CD14-positive monocyte (primary cell): ENCODE measurements at regions not wholly inside any gene's neighbourhood (a gene's known extent, or its start where the extent isn't known, plus 50 kb on each side); places are given as distances from the start of the nearest gene placed in this dataset.

Source experiments
- DNase-seq, 3 donors: peaks; one replicate each; pipeline ENCODE4 v3.0.0-alpha.2; 2011 to 2022
- H2AFZ ChIP-seq: 2 replicates; pipeline ENCODE4 v1.6.0; 2012; ENCODE audit warnings: mild to moderate bottlenecking, low read depth, low read length, inconsistent platforms; ENCODE audit not compliant: insufficient read depth, poor library complexity, severe bottlenecking
- H3K27ac ChIP-seq, 2 donors: 1 replicate in 1 of 2; 2 replicates in 1 of 2; pipeline ENCODE4 v1.5.1; 2012 to 2013; ENCODE audit warnings: low read length in 2 of 2, control low read depth in 1 of 2, inconsistent platforms in 1 of 2, low read depth in 1 of 2, mild to moderate bottlenecking in 1 of 2
- H3K27me3 ChIP-seq, 2 donors: one replicate each; pipeline versions ENCODE4 v1.6.0 to v1.6.1; 2011 to 2013; ENCODE audit warnings: low read length in 2 of 2; ENCODE audit not compliant: control insufficient read depth in 2 of 2, insufficient read depth in 2 of 2
- H3K36me3 ChIP-seq, 2 donors: replicated peaks in 1 of 2; 1 replicate in 1 of 2; 2 replicates in 1 of 2; pipeline versions ENCODE4 v1.5.1 to v1.6.1; 2012 to 2013; ENCODE audit warnings: low read length in 2 of 2, control low read depth in 1 of 2, inconsistent platforms in 1 of 2, mild to moderate bottlenecking in 1 of 2; ENCODE audit not compliant: insufficient read depth in 2 of 2, control insufficient read depth in 1 of 2
- H3K4me1 ChIP-seq, 2 donors: 1 replicate in 1 of 2; 2 replicates in 1 of 2; pipeline versions ENCODE4 v1.5.1 to v1.6.1; 2012 to 2013; ENCODE audit warnings: low read length in 2 of 2, control low read depth in 1 of 2, inconsistent platforms in 1 of 2, mild to moderate bottlenecking in 1 of 2, moderate library complexity in 1 of 2; ENCODE audit not compliant: insufficient read depth in 2 of 2, control insufficient read depth in 1 of 2
- H3K4me2 ChIP-seq: replicated peaks from 2 replicates; pipeline ENCODE3; 2012; ENCODE audit warnings: low read length, moderate library complexity, mild to moderate bottlenecking; ENCODE audit not compliant: poor library complexity, severe bottlenecking; ENCODE audit errors: extremely low read depth
- H3K4me3 ChIP-seq, 3 experiments: fragments of 200-600 bp in 1 of 3; sonication (generic) in 1 of 3; replicated peaks in 1 of 3; 1 replicate in 2 of 3; 2 replicates in 1 of 3; pipeline ENCODE4 v1.5.1; 2011 to 2013; ENCODE audit warnings: low read length in 3 of 3, mild to moderate bottlenecking in 3 of 3, control low read depth in 2 of 3, low read depth in 2 of 3, inconsistent platforms in 1 of 3, moderate library complexity in 1 of 3
- H3K79me2 ChIP-seq: 2 replicates; pipeline ENCODE4 v1.6.0; 2012; ENCODE audit warnings: mild to moderate bottlenecking, control low read depth, inconsistent platforms, low read length, moderate library complexity; ENCODE audit not compliant: insufficient read depth
- H3K9ac ChIP-seq: 2 replicates; pipeline ENCODE4 v1.6.0; 2017; ENCODE audit warnings: low read length, mild to moderate bottlenecking; ENCODE audit not compliant: insufficient read depth, poor library complexity, severe bottlenecking
- H3K9me3 ChIP-seq, 2 donors: replicated peaks in 1 of 2; 1 replicate in 1 of 2; 2 replicates in 1 of 2; pipeline versions ENCODE4 v1.5.1 to v1.6.1; 2012 to 2013; ENCODE audit warnings: low read length in 2 of 2, control low read depth in 1 of 2; ENCODE audit not compliant: control insufficient read depth in 1 of 2, insufficient read depth in 1 of 2
- H4K20me1 ChIP-seq: 2 replicates; pipeline ENCODE4 v1.6.0; 2012; ENCODE audit warnings: mild to moderate bottlenecking, low read length, control low read depth, moderate library complexity; ENCODE audit not compliant: insufficient read depth
- H3K27ac Mint-ChIP-seq, 7 donors: one replicate each; pipeline ENCODE4 v1.8.0; 2020; ENCODE audit warnings: mild to moderate bottlenecking in 7 of 7, mixed read lengths in 7 of 7, moderate library complexity in 6 of 7, inconsistent platforms in 2 of 7
- H3K27me3 Mint-ChIP-seq, 3 donors: one replicate each; pipeline ENCODE4 v1.8.0; 2021 to 2022; ENCODE audit warnings: low read depth in 3 of 3, mild to moderate bottlenecking in 3 of 3, mixed read lengths in 3 of 3, moderate library complexity in 3 of 3, inconsistent platforms in 1 of 3
- H3K36me3 Mint-ChIP-seq, 2 donors: one replicate each; pipeline ENCODE4 v1.8.0; 2020; ENCODE audit warnings: mixed read lengths in 2 of 2, inconsistent platforms in 1 of 2, mild to moderate bottlenecking in 1 of 2
- H3K4me1 Mint-ChIP-seq: one replicate; pipeline ENCODE4 v1.8.0; 2020; ENCODE audit warnings: mild to moderate bottlenecking, mixed read lengths
- H3K4me3 Mint-ChIP-seq, 2 donors: one replicate each; pipeline ENCODE4 v1.8.0; 2020; ENCODE audit warnings: mild to moderate bottlenecking in 2 of 2, mixed read lengths in 2 of 2, moderate library complexity in 1 of 2
- H3K9me3 Mint-ChIP-seq, 7 donors: one replicate each; pipeline ENCODE4 v1.8.0; 2020 to 2022; ENCODE audit warnings: mixed read lengths in 7 of 7, mild to moderate bottlenecking in 6 of 7, moderate library complexity in 6 of 7, inconsistent platforms in 2 of 7
- CTCF ChIP-seq: fragments of 200-600 bp; IDR thresholded peaks from one replicate; pipeline ENCODE4 v1.8.0; 2022; ENCODE audit warnings: antibody characterized with exemption, mild to moderate bottlenecking
- WGBS: methylation state at CpG from one replicate; pipeline ENCODE4 v1.1.5; 2013; ENCODE audit warnings: missing lambda C conversion rate; ENCODE audit not compliant: insufficient coverage; 5-methylcytosine and 5-hydroxymethylcytosine counted together
- intact Hi-C, 2 donors: fragments of 100-400 bp; cut with micrococcal nuclease; formaldehyde crosslinking; loops; one replicate each; pipeline versions ENCODE4 v1.15.0 to v1.15.1; 2023

- TF ChIP-seq CTCF = no peak
These were observed 474.6 kb upstream of the ATP2B1 start for GRCh38 chr12:90183201-90183600.

GRCh38 chr12:90181216-90181615 lies 472.6 kb upstream of the ATP2B1 start:
- Mint-ChIP-seq H3K27ac (no peak overlapping the region), H3K9me3 (peaks cover 0 to 10% (median 3%) of the 10 kb centered on the region in 7 donors), H3K36me3 (no peaks in the 10 kb centered on the region), H3K4me1 (no peaks in the 10 kb centered on the region), H3K27me3 (no peaks in the 10 kb centered on the region), H3K4me3 (no peak overlapping the region)
- TF ChIP-seq CTCF = no peak
- Histone ChIP-seq H3K36me3 (no peaks in the 10 kb centered on the region), H4K20me1 (no peaks in the 10 kb centered on the region), H2AFZ (no peak overlapping the region), H3K27me3 (no peaks in the 10 kb centered on the region), H3K4me3 (no peak overlapping the region), H3K4me2 (no peak overlapping the region), H3K79me2 (no peaks in the 10 kb centered on the region), H3K4me1 (no peaks in the 10 kb centered on the region), H3K27ac (no peak overlapping the region), H3K9me3 (peaks cover 0 to 6% of the 10 kb centered on the region in 2 donors), H3K9ac (no peak overlapping the region)
- no peak for DNase-seq
- intact Hi-C loops = no loop called here
- no CpG with 5 or more reads among the region's 3 CpGs for WGBS

More at GRCh38 chr12:90183201-90183600, 474.6 kb upstream of the ATP2B1 start:
- H3K9ac ChIP-seq = no peak overlapping the region
- Mint-ChIP-seq H3K27ac (no peak overlapping the region), H3K4me3 (no peak overlapping the region), H3K9me3 (peaks cover 0 to 10% (median 3%) of the 10 kb centered on the region in 7 donors), H3K4me1 (no peaks in the 10 kb centered on the region), H3K27me3 (no peaks in the 10 kb centered on the region), H3K36me3 (no peaks in the 10 kb centered on the region)
- no peaks in the 10 kb centered on the region for H4K20me1 ChIP-seq
- no peak overlapping the region for H3K27ac ChIP-seq
- no CpG with 5 or more reads among the region's 1 CpG for WGBS
- no peaks in the 10 kb centered on the region for H3K27me3 ChIP-seq
- peaks cover 0 to 6% of the 10 kb centered on the region in 2 donors for H3K9me3 ChIP-seq
- no peak for DNase-seq
- no peak overlapping the region for H3K4me2 ChIP-seq
- no peaks in the 10 kb centered on the region for H3K4me1 ChIP-seq
- no peak overlapping the region for H3K4me3 ChIP-seq
- intact Hi-C loops = no loop called here
- H3K36me3 ChIP-seq = no peaks in the 10 kb centered on the region
- no peak overlapping the region for H2AFZ ChIP-seq
- H3K79me2 ChIP-seq = no peaks in the 10 kb centered on the region
